ENCODE measurements at regions not wholly inside any gene's neighbourhood (a gene's known extent, or its start where the extent isn't known, plus 50 kb on each side); places are given as distances from the start of the nearest gene placed in this dataset.
A peak's percentile ranks its signal among the peaks of the same experiment; 100 is the strongest.

GRCh38 chr5:8383616-8384015, 514.7 kb downstream of the MTRR start:
- TF ChIP-seq CTCF (IDR thresholded peaks at IDR 0.05): no peak
- peaks cover 3% of the 10 kb centered on the region for H3K27me3 Mint-ChIP-seq (ENCODE audit: insufficient read depth)
- H3K27ac Mint-ChIP-seq: no peak overlapping the region
- H3K36me3 Mint-ChIP-seq (ENCODE audit: low read depth): no peaks in the 10 kb centered on the region
- H3K9me3 Mint-ChIP-seq: no peaks in the 10 kb centered on the region
- H3K4me1 Mint-ChIP-seq (ENCODE audit: low read depth): no peaks in the 10 kb centered on the region
- no peak overlapping the region for H3K4me3 Mint-ChIP-seq
- no peak for DNase-seq

- Mint-ChIP-seq H3K4me3 (no peak overlapping the region), H3K27me3 (ENCODE audit: insufficient read depth) (peaks cover 3% of the 10 kb centered on the region; the same call in 1 of the 2 replicates), H3K27ac (no peak overlapping the region), H3K9me3 (no peaks in the 10 kb centered on the region), H3K36me3 (ENCODE audit: low read depth) (no peaks in the 10 kb centered on the region), H3K4me1 (ENCODE audit: low read depth) (no peaks in the 10 kb centered on the region; the same call in 1 of the 2 replicates)
- no peak for DNase-seq
- no peak for TF ChIP-seq CTCF (IDR thresholded peaks at IDR 0.05)
These were observed 517.9 kb downstream of the MTRR start for GRCh38 chr5:8386719-8387288.

GRCh38 chr5:8391911-8392310, 523.0 kb downstream of the MTRR start:
- H3K4me1 Mint-ChIP-seq (ENCODE audit: low read depth): peaks cover 22% of the 10 kb centered on the region
- H3K36me3 Mint-ChIP-seq (ENCODE audit: low read depth): no peaks in the 10 kb centered on the region
- H3K27ac Mint-ChIP-seq: peak overlapping the region; percentile 25
- no peak for TF ChIP-seq CTCF (IDR thresholded peaks at IDR 0.05)
- peak overlapping the region; percentile 34 for H3K4me3 Mint-ChIP-seq
- no peaks in the 10 kb centered on the region for H3K9me3 Mint-ChIP-seq
- H3K27me3 Mint-ChIP-seq (ENCODE audit: insufficient read depth): peaks cover 2% of the 10 kb centered on the region; the same call in 1 of the 2 replicates
- DNase-seq: no peak

GRCh38 chr5:8393240-8393639, 524.3 kb downstream of the MTRR start:
- H3K27me3 Mint-ChIP-seq (ENCODE audit: insufficient read depth): no peaks in the 10 kb centered on the region
- no peak for DNase-seq
- H3K4me3 Mint-ChIP-seq: no peak overlapping the region
- TF ChIP-seq CTCF (IDR thresholded peaks at IDR 0.05): no peak
- H3K4me1 Mint-ChIP-seq (ENCODE audit: low read depth): peaks cover 28% of the 10 kb centered on the region
- no peaks in the 10 kb centered on the region for H3K9me3 Mint-ChIP-seq
- H3K27ac Mint-ChIP-seq: no peak overlapping the region
- H3K36me3 Mint-ChIP-seq (ENCODE audit: low read depth): no peaks in the 10 kb centered on the region

GRCh38 chr5:8394965-8395364, 526.0 kb downstream of the MTRR start:
- no peak for DNase-seq
- H3K9me3 Mint-ChIP-seq: no peaks in the 10 kb centered on the region
- H3K4me1 Mint-ChIP-seq (ENCODE audit: low read depth): peaks cover 28% of the 10 kb centered on the region
- no peak overlapping the region for H3K27ac Mint-ChIP-seq
- H3K36me3 Mint-ChIP-seq (ENCODE audit: low read depth): no peaks in the 10 kb centered on the region
- no peak overlapping the region for H3K4me3 Mint-ChIP-seq
- peaks cover 4% of the 10 kb centered on the region; the same call in 1 of the 2 replicates for H3K27me3 Mint-ChIP-seq (ENCODE audit: insufficient read depth)
- TF ChIP-seq CTCF (IDR thresholded peaks at IDR 0.05): 0 out of 2 replicates have a peak, but pooled peaks have one; percentile 6
